ENCODE measurements at regions not wholly inside any gene's neighbourhood (a gene's known extent, or its start where the extent isn't known, plus 50 kb on each side); places are given as distances from the start of the nearest gene placed in this dataset.

DNA sequence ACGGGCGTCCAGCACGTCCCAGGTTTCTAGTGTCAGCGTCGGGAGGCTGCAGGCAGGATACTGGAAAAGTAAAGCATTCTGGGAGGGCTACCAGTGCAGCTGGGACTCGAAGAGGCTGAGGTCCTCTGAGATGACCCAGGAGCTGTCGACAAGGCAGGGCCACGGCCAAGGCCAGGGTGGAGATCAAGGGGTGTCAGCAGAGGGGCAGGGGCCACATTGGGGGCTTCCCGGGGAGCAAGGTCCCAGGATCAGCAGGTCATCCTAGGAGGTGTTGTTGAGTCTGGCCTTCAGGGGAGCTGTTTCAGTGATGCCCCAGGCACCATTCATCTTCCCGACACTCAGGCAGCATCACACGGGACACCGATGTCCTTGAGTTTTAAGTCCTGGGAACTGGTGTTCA lies 377.8 kb upstream of the SFSWAP start (continued):
- TF ChIP-seq MXI1 (IDR thresholded peaks at IDR 0.05; ENCODE audit: low read depth, low read length), result no peak
- TF ChIP-seq RHOXF2B (CRISPR knock-in tag; conservative IDR thresholded peaks at IDR 0.05), result no peak
- TF ChIP-seq SRSF7 (optimal IDR thresholded peaks at IDR 0.05; ENCODE audit: low read depth, low read length), result no peak
- no peak for TF ChIP-seq KLF6 (CRISPR knock-in tag; IDR thresholded peaks at IDR 0.05; ENCODE audit: borderline replicate concordance)
- TF ChIP-seq LEF1 (IDR thresholded peaks at IDR 0.05), result no peak
- no peak for TF ChIP-seq TOE1 (IDR thresholded peaks at IDR 0.05; ENCODE audit: borderline replicate concordance)
- TF ChIP-seq TOE1 (CRISPR knock-in tag; IDR thresholded peaks at IDR 0.05; ENCODE audit: borderline replicate concordance, low read depth), result no peak

DNA sequence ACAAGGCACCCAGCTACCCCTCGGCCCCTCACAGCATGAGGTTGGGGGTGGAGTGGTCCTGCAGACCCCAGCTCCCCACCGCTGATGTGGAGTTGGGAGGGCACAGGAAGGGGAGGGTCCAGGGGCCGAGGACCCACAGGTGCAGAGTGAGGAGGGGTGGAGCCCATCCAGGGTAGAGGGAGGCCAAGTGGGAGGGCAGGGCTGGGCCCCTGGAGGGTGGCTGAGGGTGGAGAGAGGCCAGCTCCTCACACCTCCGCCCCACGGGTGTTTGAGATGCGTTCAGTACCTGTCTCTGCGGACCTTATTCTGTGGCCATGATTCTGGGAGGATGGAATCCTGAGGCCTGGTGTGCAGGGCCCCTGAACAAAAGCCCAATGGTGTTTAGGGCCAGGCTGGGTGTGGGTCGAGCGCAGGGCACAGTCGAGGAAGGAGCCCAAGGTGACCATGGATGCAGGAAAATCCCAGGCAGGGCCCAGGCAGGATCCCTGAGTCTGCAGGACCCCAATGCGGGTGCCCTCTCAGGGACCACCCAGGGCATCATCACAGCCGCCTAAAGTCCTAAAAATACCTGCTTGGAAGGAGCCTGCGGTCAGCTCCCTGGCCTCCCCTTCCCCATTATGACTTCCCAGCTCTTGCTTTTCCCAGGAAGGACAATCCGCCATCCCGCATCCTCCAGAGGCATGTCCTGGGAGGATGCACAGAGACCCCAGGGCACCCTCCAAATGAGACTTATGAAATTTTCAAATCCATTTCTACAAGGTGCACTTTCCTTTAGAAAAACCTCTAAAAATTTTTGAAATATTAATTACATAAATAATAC lies 377.1 kb upstream of the SFSWAP start:
- no peak overlapping the region for H3K27ac ChIP-seq (ENCODE audit: extremely low read depth, low read depth, low read length)
- WGBS (ENCODE audit: insufficient coverage, low coverage, missing lambda C conversion rate), result 21% methylated on average over 15 of the region's 15 CpGs
- ChIA-PET POLR2A (no interaction called here), CTCF (ENCODE audit: low intra/inter-chr PET ratio) (no interaction called here)
- H3K27me3 ChIP-seq (ENCODE audit: control insufficient read depth in 2 of 2, insufficient read depth in 2 of 2, low read length in 2 of 2), result peaks cover 0 to 5% of the 10 kb centered on the region in 2 experiments; a peak in 2 of 5 replicates
- DNase-seq (ENCODE audit: extremely low read depth in 1 of 4, low spot score in 3 of 4), result no peak
- H3K9ac ChIP-seq (ENCODE audit: insufficient read depth in 1 of 2, low read depth in 2 of 2, low read length in 2 of 2), result no peak overlapping the region
- no TSS peak for BruUV-seq (replicated peaks)
- FAIRE-seq, result no peak
- no peaks in the 10 kb centered on the region for H3K9me3 ChIP-seq (replicated peaks; ENCODE audit: control insufficient read depth, insufficient read depth, low read depth, low read length)
- intact Hi-C loops (cut with micrococcal nuclease) (no loop called here), in situ Hi-C loops (cut with MboI) (loop anchor here (5.0 kb wide), 1 partner anchor 293 kb away; no protein-coding TSS in a partner anchor)
- no peak overlapping the region for H2AFZ ChIP-seq (ENCODE audit: low read depth, low read length)
- H4K20me1 ChIP-seq (replicated peaks; ENCODE audit: control insufficient read depth, insufficient read depth, low read length), result no peaks in the 10 kb centered on the region
- no peaks in the 10 kb centered on the region for H3K36me3 ChIP-seq (ENCODE audit: control insufficient read depth, insufficient read depth, low read length)
- H3K4me1 ChIP-seq (replicated peaks in 1 of 2; ENCODE audit: control insufficient read depth in 2 of 2, insufficient read depth in 2 of 2, low read length in 2 of 2), result no peaks in the 10 kb centered on the region
- no peak overlapping the region for H3K4me3 ChIP-seq
- ATAC-seq, result no peak
- H3K79me2 ChIP-seq (ENCODE audit: control insufficient read depth, insufficient read depth, low read length), result no peaks in the 10 kb centered on the region
- no peak overlapping the region for H3K4me2 ChIP-seq (ENCODE audit: insufficient read depth, low read length)
- H3K9me1 ChIP-seq (ENCODE audit: control insufficient read depth, insufficient read depth, low read length), result no peaks in the 10 kb centered on the region
- no peak for TF ChIP-seq STAT5A (IDR thresholded peaks at IDR 0.05; ENCODE audit: borderline replicate concordance, low read length)
